A673 (cell line): ENCODE measurements at regions not wholly inside any gene's neighbourhood (a gene's known extent, or its start where the extent isn't known, plus 50 kb on each side); places are given as distances from the start of the nearest gene placed in this dataset.

ENCODE experiments used
- EZH2 ChIP-seq: fragments of 200-600 bp; sonication (generic); IDR thresholded peaks from 2 replicates; pipeline ENCODE4 v1.6.1; 2017; ENCODE audit warnings: borderline replicate concordance, low read depth, mild to moderate bottlenecking, mixed read lengths, antibody characterized with exemption, low read length; ENCODE audit not compliant: poor library complexity, severe bottlenecking
- TF ChIP-seq, protein P1 (sequence below): fragments of 300-800, 200-600 bp; sonication (generic); conservative IDR thresholded peaks from 2 replicates; pipeline ENCODE4 v1.5.1; 2017; ENCODE audit warnings: low read depth, mild to moderate bottlenecking, antibody characterized with exemption, low read length, moderate library complexity, mixed read lengths

GRCh38 chr11:111035746-111036145, 209.8 kb upstream of the POU2AF2 start:
- TF ChIP-seq, protein P1, sequence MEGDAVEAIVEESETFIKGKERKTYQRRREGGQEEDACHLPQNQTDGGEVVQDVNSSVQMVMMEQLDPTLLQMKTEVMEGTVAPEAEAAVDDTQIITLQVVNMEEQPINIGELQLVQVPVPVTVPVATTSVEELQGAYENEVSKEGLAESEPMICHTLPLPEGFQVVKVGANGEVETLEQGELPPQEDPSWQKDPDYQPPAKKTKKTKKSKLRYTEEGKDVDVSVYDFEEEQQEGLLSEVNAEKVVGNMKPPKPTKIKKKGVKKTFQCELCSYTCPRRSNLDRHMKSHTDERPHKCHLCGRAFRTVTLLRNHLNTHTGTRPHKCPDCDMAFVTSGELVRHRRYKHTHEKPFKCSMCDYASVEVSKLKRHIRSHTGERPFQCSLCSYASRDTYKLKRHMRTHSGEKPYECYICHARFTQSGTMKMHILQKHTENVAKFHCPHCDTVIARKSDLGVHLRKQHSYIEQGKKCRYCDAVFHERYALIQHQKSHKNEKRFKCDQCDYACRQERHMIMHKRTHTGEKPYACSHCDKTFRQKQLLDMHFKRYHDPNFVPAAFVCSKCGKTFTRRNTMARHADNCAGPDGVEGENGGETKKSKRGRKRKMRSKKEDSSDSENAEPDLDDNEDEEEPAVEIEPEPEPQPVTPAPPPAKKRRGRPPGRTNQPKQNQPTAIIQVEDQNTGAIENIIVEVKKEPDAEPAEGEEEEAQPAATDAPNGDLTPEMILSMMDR: no peak
- no peak for TF ChIP-seq EZH2
